ENCODE measurements at regions not wholly inside any gene's neighbourhood (a gene's known extent, or its start where the extent isn't known, plus 50 kb on each side); places are given as distances from the start of the nearest gene placed in this dataset.

GRCh38 chr12:84136862-84137367 lies 775.7 kb downstream of the SLC6A15 start:
- intact Hi-C loops (cut with DNase I), result no loop called here

GRCh38 chr12:84135586-84136279 lies 776.9 kb downstream of the SLC6A15 start:
- intact Hi-C loops (cut with DNase I), result no loop called here
- no peak for TF ChIP-seq POLR2A (IDR thresholded peaks at IDR 0.05)
- no peak for TF ChIP-seq CTCF (IDR thresholded peaks at IDR 0.05)
- Histone ChIP-seq H3K4me1 (replicated peaks in 1 of 2) (no peaks in the 10 kb centered on the region), H3K4me3 (no peak overlapping the region), H3K9me3 (replicated peaks in 1 of 3) (no peaks in the 10 kb centered on the region), H3K27ac (no peak overlapping the region), H3K36me3 (replicated peaks in 1 of 2) (no peaks in the 10 kb centered on the region), H3K27me3 (no peaks in the 10 kb centered on the region)
- 49 to 65% (median 60%) methylated on average over 1 of the region's 1 CpG for WGBS, 4 donors
- no peak for DNase-seq

More at GRCh38 chr12:84136862-84137367, 775.7 kb downstream of the SLC6A15 start:
- Histone ChIP-seq H3K27ac (no peak overlapping the region), H3K4me1 (replicated peaks in 1 of 2) (no peaks in the 10 kb centered on the region), H3K27me3 (no peaks in the 10 kb centered on the region), H3K4me3 (no peak overlapping the region), H3K9me3 (replicated peaks in 1 of 3) (no peaks in the 10 kb centered on the region), H3K36me3 (replicated peaks in 1 of 2) (no peaks in the 10 kb centered on the region)
- 64 to 75% (median 66%) methylated on average over 4 of the region's 4 CpGs for WGBS, 4 donors
- no peak for DNase-seq
- TF ChIP-seq CTCF (IDR thresholded peaks at IDR 0.05) (no peak), POLR2A (IDR thresholded peaks at IDR 0.05) (no peak)

- no peak for TF ChIP-seq POLR2A (IDR thresholded peaks at IDR 0.05)
- TF ChIP-seq CTCF (IDR thresholded peaks at IDR 0.05), result no peak
- no peak overlapping the region for H3K4me3 ChIP-seq
- no peaks in the 10 kb centered on the region for H3K4me1 ChIP-seq (replicated peaks in 1 of 2)
- DNase-seq, result no peak
- H3K36me3 ChIP-seq (replicated peaks in 1 of 2), result no peaks in the 10 kb centered on the region
- H3K9me3 ChIP-seq (replicated peaks in 1 of 3), result no peaks in the 10 kb centered on the region
- no peaks in the 10 kb centered on the region for H3K27me3 ChIP-seq
- WGBS, 4 donors, result 46 to 58% (median 48%) methylated on average over 2 of the region's 2 CpGs
- intact Hi-C loops (cut with DNase I), result no loop called here
- H3K27ac ChIP-seq, result no peak overlapping the region
Measured at GRCh38 chr12:84134797-84135366, 777.7 kb downstream of the SLC6A15 start.

GRCh38 chr12:84131076-84131475 lies 781.5 kb downstream of the SLC6A15 start:
- intact Hi-C loops (cut with DNase I), result no loop called here
- no peak for DNase-seq
- 57 to 65% (median 60%) methylated on average over 2 of the region's 2 CpGs for WGBS, 4 donors
- Histone ChIP-seq H3K27me3 (no peaks in the 10 kb centered on the region), H3K36me3 (replicated peaks in 1 of 2) (no peaks in the 10 kb centered on the region), H3K27ac (no peak overlapping the region), H3K4me1 (replicated peaks in 1 of 2) (no peaks in the 10 kb centered on the region), H3K9me3 (replicated peaks in 1 of 3) (no peaks in the 10 kb centered on the region), H3K4me3 (no peak overlapping the region)
- TF ChIP-seq POLR2A (IDR thresholded peaks at IDR 0.05) (no peak), CTCF (IDR thresholded peaks at IDR 0.05) (no peak)

All from adrenal gland (tissue), 9 donors.